Stimulated activated CD4-positive, alpha-beta T cell treated with anti-CD3 and anti-CD28 coated beads, Interleukin-12 subunit alpha, Interleukin-12 subunit beta, amount 100 ng/mL, for 4 hours (primary cell): ENCODE measurements at regions not wholly inside any gene's neighbourhood (a gene's known extent, or its start where the extent isn't known, plus 50 kb on each side); places are given as distances from the start of the nearest gene placed in this dataset.

Experiments used
- DNase-seq: peaks from one replicate; pipeline ENCODE4 v3.0.0-alpha.2; 2020

DNA sequence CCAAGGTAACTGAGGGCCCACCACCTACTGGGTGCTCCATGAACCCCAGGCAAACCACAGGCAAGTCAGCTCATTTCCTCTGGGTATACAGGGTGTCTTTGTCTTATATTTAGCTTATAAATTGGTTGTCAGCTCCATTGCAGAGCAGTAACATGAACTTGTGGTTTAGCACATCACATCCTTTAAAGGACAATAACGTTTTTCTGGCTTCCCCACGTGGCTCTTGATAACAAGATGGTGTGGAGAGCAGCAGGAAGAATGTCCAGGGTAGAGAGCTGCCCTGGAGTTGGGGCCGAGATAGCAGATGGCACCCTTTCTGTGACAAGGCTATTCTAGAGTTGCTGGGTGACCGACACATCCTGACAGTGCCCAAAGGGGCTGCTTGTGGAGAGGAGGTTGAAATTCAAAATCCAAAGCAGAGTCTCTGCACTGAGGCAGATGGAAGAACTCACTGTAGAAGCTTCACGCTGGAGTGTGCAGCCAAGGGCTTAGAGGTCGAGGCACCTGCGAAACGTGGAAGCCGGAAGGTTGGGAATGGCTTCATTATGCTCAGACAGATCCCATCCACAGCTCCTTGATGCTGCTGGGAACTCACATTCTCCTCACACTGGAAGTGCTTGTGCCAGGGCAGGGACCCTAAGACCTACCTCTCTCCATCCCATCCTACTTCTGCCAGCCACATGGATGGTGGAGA lies 133.0 kb upstream of the FRY start:
- no peak for DNase-seq

- DNase-seq = no peak
Observed at GRCh38 chr13:31901985-31902384, 129.6 kb upstream of the FRY start.

GRCh38 chr13:31903111-31903815 lies 128.3 kb upstream of the FRY start:
- no peak for DNase-seq

DNA sequence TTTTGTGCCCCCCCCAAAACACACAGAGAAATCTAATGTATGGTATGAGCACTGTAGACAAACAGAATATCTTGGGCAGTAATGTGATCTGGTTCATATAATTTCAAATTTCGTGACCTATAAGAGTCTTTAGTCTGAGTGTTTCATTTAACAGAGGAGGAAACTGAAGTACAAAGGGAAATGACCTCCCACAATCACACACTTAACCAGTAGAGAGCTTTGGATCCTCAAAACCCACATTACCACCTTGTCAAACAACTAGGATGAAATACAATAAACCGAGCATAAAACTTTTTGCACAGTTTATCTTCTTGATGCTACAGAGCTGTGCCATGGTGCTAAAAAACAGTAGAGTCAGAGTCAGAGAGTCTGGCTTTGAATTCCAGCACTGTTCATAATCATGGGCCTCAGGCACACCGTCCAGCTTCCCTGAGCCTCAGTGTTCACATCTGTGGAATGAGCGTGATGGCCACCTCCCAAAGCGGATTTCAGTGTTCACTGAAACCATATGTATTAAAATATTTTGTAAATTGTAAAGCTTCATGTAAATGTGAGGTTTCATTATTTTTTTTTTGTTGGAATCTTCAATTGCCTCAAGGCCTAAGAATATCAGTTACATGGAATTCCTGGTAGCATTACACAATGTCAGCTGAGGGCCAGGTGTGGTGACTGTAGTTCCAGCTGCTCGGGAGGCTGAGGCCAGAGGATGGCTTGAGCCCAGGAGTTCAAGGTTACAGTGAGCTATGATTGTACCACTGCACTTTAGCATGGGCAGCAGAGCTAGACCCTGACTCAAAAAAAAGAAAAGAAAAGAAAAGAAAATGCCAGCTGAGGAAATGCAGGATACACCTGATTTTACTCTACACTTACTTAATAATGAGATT lies 126.4 kb upstream of the FRY start:
- no peak for DNase-seq

DNA sequence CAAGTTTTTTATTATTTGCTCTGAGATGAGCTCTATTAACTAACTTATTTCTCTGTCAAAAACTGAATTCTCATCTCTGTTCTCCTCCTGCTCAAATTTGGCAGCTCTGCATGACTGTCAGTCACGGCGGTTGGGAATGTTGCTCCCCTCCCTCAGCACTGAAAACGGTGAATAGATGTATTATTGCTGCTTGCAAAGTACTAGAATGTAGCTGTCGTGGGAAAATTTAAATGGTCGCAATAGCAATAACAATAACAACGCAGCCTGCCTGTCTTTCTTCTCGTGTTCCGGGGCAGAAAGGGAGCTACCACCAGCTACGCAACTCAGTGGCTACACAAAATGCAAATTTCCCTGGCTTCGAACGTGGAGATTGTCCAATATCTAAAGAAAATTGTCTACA lies 125.6 kb upstream of the FRY start:
- DNase-seq = no peak

GRCh38 chr13:31908696-31909411 lies 122.7 kb upstream of the FRY start:
- no peak for DNase-seq

GRCh38 chr13:31909864-31910551 lies 121.6 kb upstream of the FRY start:
- DNase-seq = peak; percentile 28

GRCh38 chr13:31910633-31911032 lies 120.9 kb upstream of the FRY start:
- DNase-seq = no peak

DNA sequence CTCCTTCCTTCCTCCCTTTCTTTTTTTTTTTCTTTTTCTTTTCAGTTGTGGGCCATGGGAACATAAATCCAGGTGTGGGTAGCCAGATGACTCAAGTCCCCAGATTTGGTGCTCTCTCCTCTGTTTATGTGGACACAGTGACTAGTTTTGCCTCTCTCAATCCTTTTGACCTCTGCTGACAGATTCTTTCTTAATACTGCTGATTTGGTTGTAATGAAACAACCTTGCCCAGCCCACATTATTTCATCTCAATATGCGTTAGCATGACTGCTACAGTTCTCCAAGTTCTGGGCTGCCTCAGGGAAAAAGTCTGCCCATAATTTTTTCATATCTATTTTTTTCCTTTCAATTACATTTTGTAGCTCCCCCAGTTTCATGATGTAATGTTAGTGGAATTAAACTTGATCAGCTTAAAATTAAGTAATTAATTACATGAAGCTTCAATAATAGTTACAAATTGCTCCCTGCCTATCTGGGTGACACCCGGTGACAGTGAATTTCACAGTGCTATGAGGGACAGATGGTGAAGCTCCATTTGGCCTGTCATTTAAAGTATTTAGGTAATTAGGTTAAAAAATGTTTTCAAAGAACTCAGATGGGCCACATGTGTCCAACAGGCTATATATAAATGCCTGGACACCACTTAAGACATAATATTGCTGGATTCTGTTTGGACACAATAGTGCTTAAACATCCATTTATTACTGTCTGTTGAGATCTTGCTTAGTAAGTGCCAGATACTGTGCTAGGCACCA lies 118.8 kb upstream of the FRY start:
- DNase-seq = no peak

DNA sequence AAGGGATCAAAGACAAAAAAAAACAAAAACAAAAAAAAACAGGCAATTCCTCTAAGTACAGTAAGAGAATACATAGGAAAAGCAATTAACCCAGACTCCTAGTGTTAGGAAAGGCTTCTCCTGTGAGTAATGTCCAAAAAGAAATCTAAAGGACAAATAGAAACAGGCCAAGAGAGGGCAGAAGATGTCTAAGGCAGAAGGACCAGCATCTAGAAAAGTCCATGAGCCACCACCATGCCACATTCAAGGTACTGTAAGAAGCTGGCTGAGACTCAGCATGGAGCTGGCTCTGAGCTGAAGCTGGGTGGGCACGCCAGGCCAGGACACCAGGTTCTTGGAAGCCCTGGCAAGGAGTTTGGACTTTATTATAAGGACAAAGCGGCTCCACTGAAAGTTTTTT lies 118.1 kb upstream of the FRY start:
- DNase-seq = no peak

- DNase-seq = no peak
Observed at GRCh38 chr13:31914843-31915242, 116.7 kb upstream of the FRY start.

- DNase-seq = no peak
Observed at GRCh38 chr13:31918707-31919106, 112.9 kb upstream of the FRY start.

GRCh38 chr13:31919241-31919640 lies 112.3 kb upstream of the FRY start:
- DNase-seq = no peak

- no peak for DNase-seq
Observed at GRCh38 chr13:31919971-31920726, 111.4 kb upstream of the FRY start.

GRCh38 chr13:31920727-31921100 lies 110.9 kb upstream of the FRY start:
- no peak for DNase-seq

DNA sequence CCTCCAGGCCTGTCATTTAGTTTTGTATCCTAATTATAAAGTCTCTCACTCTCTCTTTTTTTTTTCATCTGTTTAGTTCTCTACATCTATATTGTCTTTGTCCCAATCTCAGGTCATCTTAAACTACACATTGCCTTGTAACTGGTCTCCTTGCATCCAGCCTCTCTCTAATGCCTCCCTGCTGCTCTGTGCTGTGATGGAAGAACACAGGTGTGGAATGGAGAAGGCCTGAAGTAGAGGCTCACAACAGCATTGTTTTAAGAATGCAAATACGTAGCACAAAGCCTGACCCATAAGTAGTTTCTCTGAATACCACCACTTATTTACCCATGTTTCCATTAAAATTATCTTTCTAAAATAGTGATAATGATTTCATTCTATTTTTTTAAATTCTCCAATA lies 108.8 kb upstream of the FRY start:
- DNase-seq = no peak

DNA sequence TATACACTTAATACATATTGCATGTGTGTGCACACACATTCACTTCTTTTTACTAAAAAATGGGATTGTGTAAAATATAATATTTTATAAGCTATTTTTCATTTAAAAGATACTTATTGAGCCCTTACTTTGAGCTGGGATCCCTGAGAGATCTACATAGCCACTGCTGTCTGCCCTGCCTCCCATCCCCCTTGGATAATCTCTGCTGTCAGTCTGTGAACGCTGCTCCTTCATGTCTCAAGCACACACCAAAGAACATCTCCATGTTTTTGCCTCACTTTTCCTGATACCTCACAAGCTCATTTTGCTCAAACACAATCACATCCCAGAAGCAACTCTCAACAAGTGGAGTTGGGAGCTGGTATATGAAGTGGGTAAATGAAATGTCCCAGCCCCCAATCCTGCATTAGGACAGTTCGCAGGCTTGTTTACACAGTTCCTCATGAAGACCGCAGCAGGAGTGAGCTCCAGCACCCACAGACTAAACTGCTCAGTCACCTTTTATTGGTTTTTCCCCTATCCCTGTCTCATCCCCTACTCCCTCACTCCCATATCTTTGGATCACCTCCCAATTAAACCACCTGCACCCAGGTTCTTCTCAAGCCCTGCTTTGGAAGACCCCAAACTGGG lies 108.3 kb upstream of the FRY start:
- DNase-seq = no peak

GRCh38 chr13:31925079-31925478 lies 106.5 kb upstream of the FRY start:
- DNase-seq = no peak

DNA sequence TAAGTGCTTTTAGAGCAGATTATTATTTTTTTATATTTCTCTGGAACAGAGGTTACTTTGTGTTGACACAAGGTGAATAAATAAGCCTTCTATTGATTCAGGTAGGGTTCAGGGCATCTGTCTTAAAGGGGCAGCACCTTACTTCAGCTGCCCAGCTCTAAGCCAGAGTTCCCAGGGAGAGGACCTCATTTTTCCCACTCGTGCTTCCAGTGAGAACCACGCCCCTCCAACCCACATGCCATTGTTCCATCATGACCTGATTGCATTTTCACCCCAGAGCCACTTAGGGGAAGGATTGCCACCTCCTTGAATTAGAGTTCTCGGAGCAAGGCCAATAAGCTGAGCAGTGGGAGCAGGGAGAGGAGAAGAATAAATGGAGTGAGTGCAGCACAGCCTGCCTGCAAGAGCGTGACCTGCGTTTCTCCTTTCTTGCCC lies 104.3 kb upstream of the FRY start:
- no peak for DNase-seq

DNA sequence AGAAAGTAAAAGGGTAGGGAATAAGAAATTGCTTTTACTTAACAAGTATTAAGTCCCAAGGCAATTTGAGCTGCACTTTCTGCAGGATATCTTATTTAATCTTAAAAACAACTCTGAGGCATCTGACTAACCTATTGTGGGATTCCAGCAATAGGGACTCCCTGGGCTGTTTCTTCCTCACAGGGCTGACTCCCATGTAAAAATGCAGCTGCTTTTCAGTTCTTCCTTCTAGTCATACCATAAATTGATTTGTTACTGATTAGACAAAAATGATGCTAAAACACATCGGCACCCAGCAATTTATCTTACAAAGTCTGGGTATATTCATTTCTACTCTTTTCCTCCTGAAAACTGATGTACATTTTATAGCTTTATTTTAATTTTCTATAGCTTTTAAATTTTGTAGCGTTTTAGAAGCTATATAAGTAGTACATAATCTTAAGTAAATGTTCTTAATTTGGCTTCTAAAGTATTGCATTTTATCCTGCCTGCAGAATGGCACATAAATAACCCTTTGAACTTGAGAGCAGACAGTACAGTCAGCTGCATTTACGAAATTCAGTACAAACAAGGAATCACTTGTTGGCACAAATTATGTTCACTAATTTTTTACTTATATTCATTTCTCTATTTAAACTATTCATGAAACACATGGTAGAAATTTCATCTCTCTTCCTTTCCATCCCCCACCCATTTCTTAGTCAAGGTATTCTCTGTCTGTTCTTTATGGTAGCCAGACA lies 102.4 kb upstream of the FRY start:
- DNase-seq = no peak
